H1 (cell line): ENCODE measurements at regions not wholly inside any gene's neighbourhood (a gene's known extent, or its start where the extent isn't known, plus 50 kb on each side); places are given as distances from the start of the nearest gene placed in this dataset.

Source experiments
- BRCA1 ChIP-seq: IDR thresholded peaks from 2 replicates; pipeline ENCODE4 v1.6.1; 2012; ENCODE audit warnings: low read depth, low read length, improper control_type of control experiment
- CREB1 ChIP-seq: IDR thresholded peaks from 2 replicates; pipeline ENCODE4 v1.6.1; 2012; ENCODE audit warnings: inconsistent platforms
- CTCF ChIP-seq, 3 experiments: IDR thresholded peaks; 1 replicate in 2 of 3; 2 replicates in 1 of 3; pipeline versions ENCODE4 v1.5.1 to v1.6.1; 2011; ENCODE audit warnings: low read length in 3 of 3, mild to moderate bottlenecking in 3 of 3, inconsistent platforms in 2 of 3, low read depth in 1 of 3, moderate library complexity in 1 of 3; ENCODE audit not compliant: insufficient read depth in 1 of 3; ENCODE audit errors: control extremely low read depth in 1 of 3
- KDM1A ChIP-seq: fragments of 200-600, 300-600 bp; sonication (generic); IDR thresholded peaks from 2 replicates; pipeline ENCODE4 v1.7.1; 2016; ENCODE audit warnings: mild to moderate bottlenecking, low read length, borderline replicate concordance
- RAD21 ChIP-seq, 2 experiments: IDR thresholded peaks in 1 of 2; conservative IDR thresholded peaks in 1 of 2; 2 replicates each; pipeline ENCODE4 v1.6.1; 2011; ENCODE audit warnings: low read depth in 2 of 2, low read length in 2 of 2, improper control_type of control experiment in 1 of 2, inconsistent platforms in 1 of 2, mild to moderate bottlenecking in 1 of 2, moderate library complexity in 1 of 2
- RBBP5 ChIP-seq: IDR thresholded peaks from 2 replicates; pipeline ENCODE4 v1.7.1; 2012; ENCODE audit warnings: low read depth, mild to moderate bottlenecking, inconsistent platforms, low read length, moderate library complexity, borderline replicate concordance
- SP1 ChIP-seq: IDR thresholded peaks from 2 replicates; pipeline ENCODE4 v1.6.1; 2011; ENCODE audit warnings: low read depth, low read length
- YY1 ChIP-seq: IDR thresholded peaks from 2 replicates; pipeline ENCODE4 v1.6.1; 2011; ENCODE audit warnings: low read depth, mild to moderate bottlenecking, low read length

GRCh38 chr3:147200545-147200944, 205.8 kb downstream of the ZIC4 start:
- no peak for TF ChIP-seq CREB1
- no peak for TF ChIP-seq CTCF (IDR thresholded peaks at IDR 0.05; ENCODE audit: control extremely low read depth in 1 of 3, insufficient read depth in 1 of 3, low read depth in 1 of 3, low read length in 3 of 3)
- TF ChIP-seq RBBP5: no peak
- no peak for TF ChIP-seq YY1
- no peak for TF ChIP-seq RAD21 (IDR thresholded peaks at IDR 0.05 in 1 of 2, conservative IDR thresholded peaks at IDR 0.05 in 1 of 2; ENCODE audit: low read depth in 2 of 2, low read length in 2 of 2)
- TF ChIP-seq BRCA1: no peak
- TF ChIP-seq SP1: no peak
- no peak for TF ChIP-seq KDM1A
